GM23338 (cell line): ENCODE measurements at regions not wholly inside any gene's neighbourhood (a gene's known extent, or its start where the extent isn't known, plus 50 kb on each side); places are given as distances from the start of the nearest gene placed in this dataset.

Experiments
- ATAC-seq: fragments of 200-7000 bp; cut with Tn5 transposase; 3 replicates; pipeline ENCODE4 v1.9.1; 2020
- DNase-seq: peaks from one replicate; pipeline ENCODE4 v3.0.0-alpha.2; 2015; ENCODE audit warnings: low spot score
- H2AFZ ChIP-seq: fragments of 200-600 bp; sonication (generic); 2 replicates; pipeline ENCODE4 v1.8.0; 2016; ENCODE audit warnings: antibody characterized with exemption, mild to moderate bottlenecking, moderate library complexity
- H3F3A ChIP-seq: fragments of 200-600 bp; sonication (generic); replicated peaks from 2 replicates; pipeline ENCODE4 v1.8.0; 2017; ENCODE audit warnings: antibody characterized with exemption, mixed run types, low read depth
- H3K27ac ChIP-seq: fragments of 200-600 bp; sonication (generic); 2 replicates; pipeline ENCODE4 v1.6.1; 2016; ENCODE audit warnings: low read depth
- H3K27me3 ChIP-seq: fragments of 200-600 bp; sonication (generic); 2 replicates; pipeline ENCODE4 v1.8.0; 2016; ENCODE audit warnings: mild to moderate bottlenecking, mixed run types, moderate library complexity; ENCODE audit not compliant: insufficient read depth
- H3K36me3 ChIP-seq: fragments of 200-600 bp; sonication (generic); 2 replicates; pipeline ENCODE4 v1.8.0; 2016; ENCODE audit warnings: mild to moderate bottlenecking; ENCODE audit not compliant: insufficient read depth
- H3K4me1 ChIP-seq: fragments of 200-600 bp; sonication (generic); 2 replicates; pipeline ENCODE4 v1.8.0; 2016; ENCODE audit warnings: mild to moderate bottlenecking, moderate library complexity; ENCODE audit not compliant: insufficient read depth
- H3K4me2 ChIP-seq: fragments of 200-600 bp; sonication (generic); 2 replicates; pipeline ENCODE4 v1.7.1; 2017; ENCODE audit warnings: mixed run types
- H3K4me3 ChIP-seq: fragments of 200-600 bp; sonication (generic); 2 replicates; pipeline ENCODE4 v1.6.1; 2016; ENCODE audit warnings: mixed run types
- H3K79me2 ChIP-seq: fragments of 200-600 bp; sonication (generic); replicated peaks from 2 replicates; pipeline ENCODE4 v1.8.0; 2017; ENCODE audit warnings: mild to moderate bottlenecking; ENCODE audit not compliant: insufficient read depth
- H3K9me2 ChIP-seq: fragments of 200-600 bp; sonication (generic); 2 replicates; pipeline ENCODE4 v1.8.0; 2017; ENCODE audit not compliant: insufficient read depth
- H4K20me1 ChIP-seq: fragments of 200-600 bp; sonication (generic); replicated peaks from 2 replicates; pipeline ENCODE4 v1.8.0; 2017; ENCODE audit warnings: mild to moderate bottlenecking; ENCODE audit not compliant: insufficient read depth
- H3K27ac Mint-ChIP-seq: 2 replicates; pipeline ENCODE4 v1.8.0; 2020; ENCODE audit warnings: inconsistent platforms, mild to moderate bottlenecking, moderate library complexity, mixed read lengths
- H3K27me3 Mint-ChIP-seq: 3 replicates; pipeline ENCODE4 v1.8.0; 2022; ENCODE audit warnings: low read depth, mild to moderate bottlenecking, moderate library complexity, mixed read lengths, inconsistent platforms; ENCODE audit not compliant: insufficient read depth, poor library complexity
- H3K36me3 Mint-ChIP-seq: 3 replicates; pipeline ENCODE4 v1.8.0; 2021; ENCODE audit warnings: low read depth, mild to moderate bottlenecking, inconsistent platforms, moderate library complexity, mixed read lengths
- H3K4me1 Mint-ChIP-seq: 3 replicates; pipeline ENCODE4 v1.8.0; 2020; ENCODE audit warnings: mild to moderate bottlenecking, inconsistent platforms, mixed read lengths
- H3K4me3 Mint-ChIP-seq: 3 replicates; pipeline ENCODE4 v1.8.0; 2021; ENCODE audit warnings: moderate library complexity, mild to moderate bottlenecking, inconsistent platforms, mixed read lengths
- H3K9me3 Mint-ChIP-seq: 3 replicates; pipeline ENCODE4 v1.8.0; 2020; ENCODE audit warnings: moderate library complexity, mild to moderate bottlenecking, inconsistent platforms, mixed read lengths
- CREB1 ChIP-seq: fragments of 250-450 bp; sonication (Bioruptor Pico); IDR thresholded peaks from 2 replicates; pipeline ENCODE4 v1.5.0; 2020; ENCODE audit warnings: low read depth, mild to moderate bottlenecking, moderate library complexity
- EZH2 ChIP-seq: fragments of 200-600 bp; sonication (generic); IDR thresholded peaks from one replicate; pipeline ENCODE4 v1.8.0; 2017; ENCODE audit warnings: antibody characterized with exemption, mild to moderate bottlenecking, low read depth; ENCODE audit not compliant: unreplicated experiment
- EZH2phosphoT487 ChIP-seq: fragments of 200-600 bp; sonication (generic); IDR thresholded peaks from one replicate; pipeline ENCODE4 v1.8.1; 2018; ENCODE audit warnings: antibody characterized with exemption; ENCODE audit not compliant: unreplicated experiment
- JUNB ChIP-seq: IDR thresholded peaks from one replicate; pipeline ENCODE4 v1.6.1; 2016; ENCODE audit warnings: antibody characterized with exemption; ENCODE audit not compliant: unreplicated experiment
- NANOG ChIP-seq: IDR thresholded peaks from 2 replicates; pipeline ENCODE4 v1.6.1; 2016; ENCODE audit warnings: antibody characterized with exemption, borderline replicate concordance
- POLR2AphosphoS5 ChIP-seq: IDR thresholded peaks from 2 replicates; pipeline ENCODE4 v1.6.1; 2016; ENCODE audit warnings: antibody characterized with exemption, low read depth
- REST ChIP-seq: IDR thresholded peaks from one replicate; pipeline ENCODE4 v1.6.1; 2018; ENCODE audit warnings: antibody characterized with exemption; ENCODE audit not compliant: unreplicated experiment
- STAT1 ChIP-seq: IDR thresholded peaks from one replicate; pipeline ENCODE4 v1.6.1; 2016; ENCODE audit warnings: antibody characterized with exemption; ENCODE audit not compliant: unreplicated experiment
- ZNF114 ChIP-seq: fragments of 250-450 bp; sonication (Bioruptor Pico); IDR thresholded peaks from 2 replicates; pipeline ENCODE4 v1.5.0; 2020; ENCODE audit warnings: mild to moderate bottlenecking, moderate library complexity
- ZNF331 ChIP-seq: fragments of 250-450 bp; sonication (Bioruptor Pico); IDR thresholded peaks from 2 replicates; pipeline ENCODE4 v1.5.0; 2020; ENCODE audit warnings: low read depth, mild to moderate bottlenecking, moderate library complexity
- TF ChIP-seq, protein P1 (sequence below): fragments of 250-450 bp; sonication (Bioruptor Pico); IDR thresholded peaks from 2 replicates; pipeline ENCODE4 v1.5.0; 2020; ENCODE audit warnings: mild to moderate bottlenecking, moderate library complexity
- TF ChIP-seq, protein P2 (sequence below), 2 experiments: fragments of 200-600 bp in 1 of 2; sonication (generic) in 1 of 2; conservative IDR thresholded peaks; 2 replicates each; pipeline versions ENCODE4 v1.5.1 to v1.6.1; 2016 to 2017; ENCODE audit warnings: antibody characterized with exemption in 2 of 2, low read depth in 2 of 2, mild to moderate bottlenecking in 2 of 2, moderate library complexity in 1 of 2
- TF ChIP-seq, protein P3 (sequence below): IDR thresholded peaks from 2 replicates; pipeline ENCODE4 v1.6.1; 2016; ENCODE audit warnings: antibody characterized with exemption

DNA sequence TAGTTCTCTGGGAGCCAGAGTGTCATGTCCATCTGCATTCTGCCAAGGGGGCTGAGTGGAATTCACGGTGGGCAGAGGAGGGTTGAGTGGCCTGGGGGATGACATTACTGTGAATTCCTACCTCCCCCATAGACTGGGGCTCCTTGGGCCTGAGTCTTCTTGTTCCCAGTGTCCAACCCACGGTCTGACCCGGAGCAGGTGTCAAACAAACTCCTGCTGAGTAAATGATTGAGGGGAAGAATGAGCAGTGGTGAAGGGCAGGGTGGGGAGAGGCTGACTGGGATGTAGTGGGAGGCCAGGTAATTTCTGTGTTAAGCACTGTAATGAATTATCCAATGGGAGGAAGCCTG, 597.6 kb downstream of the MATN1 start:
- Mint-ChIP-seq H3K4me3 (no peak overlapping the region), H3K27ac (no peak overlapping the region), H3K4me1 (no peaks in the 10 kb centered on the region; the same call in 2 of the 3 replicates), H3K36me3 (no peaks in the 10 kb centered on the region), H3K27me3 (no peaks in the 10 kb centered on the region), H3K9me3 (peaks cover 4% of the 10 kb centered on the region)
- H3K9me2 ChIP-seq = peaks cover 4% of the 10 kb centered on the region; the same call in 1 of the 2 replicates
- DNase-seq (no peak), ATAC-seq (no peak)
- H3K4me1 ChIP-seq = no peaks in the 10 kb centered on the region
- H3K4me3 ChIP-seq = no peak overlapping the region
- no peaks in the 10 kb centered on the region for H3K79me2 ChIP-seq
- H3K27me3 ChIP-seq = no peaks in the 10 kb centered on the region
- no peak overlapping the region for H3K27ac ChIP-seq
- H2AFZ ChIP-seq = no peak overlapping the region
- H3K36me3 ChIP-seq = no peaks in the 10 kb centered on the region
- H4K20me1 ChIP-seq = no peaks in the 10 kb centered on the region
- TF ChIP-seq JUNB (no peak), ZNF331 (CRISPR knock-in tag) (no peak), EZH2 (no peak), CREB1 (CRISPR knock-in tag) (no peak), STAT1 (no peak), REST (no peak), EZH2phosphoT487 (no peak), NANOG (no peak), POLR2AphosphoS5 (no peak), ZNF114 (CRISPR knock-in tag) (no peak)
- TF ChIP-seq, protein P1, sequence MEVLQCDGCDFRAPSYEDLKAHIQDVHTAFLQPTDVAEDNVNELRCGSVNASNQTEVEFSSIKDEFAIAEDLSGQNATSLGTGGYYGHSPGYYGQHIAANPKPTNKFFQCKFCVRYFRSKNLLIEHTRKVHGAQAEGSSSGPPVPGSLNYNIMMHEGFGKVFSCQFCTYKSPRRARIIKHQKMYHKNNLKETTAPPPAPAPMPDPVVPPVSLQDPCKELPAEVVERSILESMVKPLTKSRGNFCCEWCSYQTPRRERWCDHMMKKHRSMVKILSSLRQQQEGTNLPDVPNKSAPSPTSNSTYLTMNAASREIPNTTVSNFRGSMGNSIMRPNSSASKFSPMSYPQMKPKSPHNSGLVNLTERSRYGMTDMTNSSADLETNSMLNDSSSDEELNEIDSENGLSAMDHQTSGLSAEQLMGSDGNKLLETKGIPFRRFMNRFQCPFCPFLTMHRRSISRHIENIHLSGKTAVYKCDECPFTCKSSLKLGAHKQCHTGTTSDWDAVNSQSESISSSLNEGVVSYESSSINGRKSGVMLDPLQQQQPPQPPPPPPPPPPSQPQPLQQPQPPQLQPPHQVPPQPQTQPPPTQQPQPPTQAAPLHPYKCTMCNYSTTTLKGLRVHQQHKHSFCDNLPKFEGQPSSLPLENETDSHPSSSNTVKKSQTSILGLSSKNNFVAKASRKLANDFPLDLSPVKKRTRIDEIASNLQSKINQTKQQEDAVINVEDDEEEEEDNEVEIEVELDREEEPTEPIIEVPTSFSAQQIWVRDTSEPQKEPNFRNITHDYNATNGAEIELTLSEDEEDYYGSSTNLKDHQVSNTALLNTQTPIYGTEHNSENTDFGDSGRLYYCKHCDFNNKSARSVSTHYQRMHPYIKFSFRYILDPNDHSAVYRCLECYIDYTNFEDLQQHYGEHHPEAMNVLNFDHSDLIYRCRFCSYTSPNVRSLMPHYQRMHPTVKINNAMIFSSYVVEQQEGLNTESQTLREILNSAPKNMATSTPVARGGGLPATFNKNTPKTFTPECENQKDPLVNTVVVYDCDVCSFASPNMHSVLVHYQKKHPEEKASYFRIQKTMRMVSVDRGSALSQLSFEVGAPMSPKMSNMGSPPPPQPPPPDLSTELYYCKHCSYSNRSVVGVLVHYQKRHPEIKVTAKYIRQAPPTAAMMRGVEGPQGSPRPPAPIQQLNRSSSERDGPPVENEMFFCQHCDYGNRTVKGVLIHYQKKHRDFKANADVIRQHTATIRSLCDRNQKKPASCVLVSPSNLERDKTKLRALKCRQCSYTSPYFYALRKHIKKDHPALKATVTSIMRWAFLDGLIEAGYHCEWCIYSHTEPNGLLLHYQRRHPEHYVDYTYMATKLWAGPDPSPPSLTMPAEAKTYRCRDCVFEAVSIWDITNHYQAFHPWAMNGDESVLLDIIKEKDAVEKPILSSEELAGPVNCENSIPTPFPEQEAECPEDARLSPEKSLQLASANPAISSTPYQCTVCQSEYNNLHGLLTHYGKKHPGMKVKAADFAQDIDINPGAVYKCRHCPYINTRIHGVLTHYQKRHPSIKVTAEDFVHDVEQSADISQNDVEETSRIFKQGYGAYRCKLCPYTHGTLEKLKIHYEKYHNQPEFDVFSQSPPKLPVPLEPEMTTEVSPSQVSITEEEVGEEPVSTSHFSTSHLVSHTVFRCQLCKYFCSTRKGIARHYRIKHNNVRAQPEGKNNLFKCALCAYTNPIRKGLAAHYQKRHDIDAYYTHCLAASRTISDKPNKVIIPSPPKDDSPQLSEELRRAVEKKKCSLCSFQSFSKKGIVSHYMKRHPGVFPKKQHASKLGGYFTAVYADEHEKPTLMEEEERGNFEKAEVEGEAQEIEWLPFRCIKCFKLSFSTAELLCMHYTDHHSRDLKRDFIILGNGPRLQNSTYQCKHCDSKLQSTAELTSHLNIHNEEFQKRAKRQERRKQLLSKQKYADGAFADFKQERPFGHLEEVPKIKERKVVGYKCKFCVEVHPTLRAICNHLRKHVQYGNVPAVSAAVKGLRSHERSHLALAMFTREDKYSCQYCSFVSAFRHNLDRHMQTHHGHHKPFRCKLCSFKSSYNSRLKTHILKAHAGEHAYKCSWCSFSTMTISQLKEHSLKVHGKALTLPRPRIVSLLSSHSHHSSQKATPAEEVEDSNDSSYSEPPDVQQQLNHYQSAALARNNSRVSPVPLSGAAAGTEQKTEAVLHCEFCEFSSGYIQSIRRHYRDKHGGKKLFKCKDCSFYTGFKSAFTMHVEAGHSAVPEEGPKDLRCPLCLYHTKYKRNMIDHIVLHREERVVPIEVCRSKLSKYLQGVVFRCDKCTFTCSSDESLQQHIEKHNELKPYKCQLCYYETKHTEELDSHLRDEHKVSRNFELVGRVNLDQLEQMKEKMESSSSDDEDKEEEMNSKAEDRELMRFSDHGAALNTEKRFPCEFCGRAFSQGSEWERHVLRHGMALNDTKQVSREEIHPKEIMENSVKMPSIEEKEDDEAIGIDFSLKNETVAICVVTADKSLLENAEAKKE (CRISPR knock-in tag) = no peak
- TF ChIP-seq, protein P2, sequence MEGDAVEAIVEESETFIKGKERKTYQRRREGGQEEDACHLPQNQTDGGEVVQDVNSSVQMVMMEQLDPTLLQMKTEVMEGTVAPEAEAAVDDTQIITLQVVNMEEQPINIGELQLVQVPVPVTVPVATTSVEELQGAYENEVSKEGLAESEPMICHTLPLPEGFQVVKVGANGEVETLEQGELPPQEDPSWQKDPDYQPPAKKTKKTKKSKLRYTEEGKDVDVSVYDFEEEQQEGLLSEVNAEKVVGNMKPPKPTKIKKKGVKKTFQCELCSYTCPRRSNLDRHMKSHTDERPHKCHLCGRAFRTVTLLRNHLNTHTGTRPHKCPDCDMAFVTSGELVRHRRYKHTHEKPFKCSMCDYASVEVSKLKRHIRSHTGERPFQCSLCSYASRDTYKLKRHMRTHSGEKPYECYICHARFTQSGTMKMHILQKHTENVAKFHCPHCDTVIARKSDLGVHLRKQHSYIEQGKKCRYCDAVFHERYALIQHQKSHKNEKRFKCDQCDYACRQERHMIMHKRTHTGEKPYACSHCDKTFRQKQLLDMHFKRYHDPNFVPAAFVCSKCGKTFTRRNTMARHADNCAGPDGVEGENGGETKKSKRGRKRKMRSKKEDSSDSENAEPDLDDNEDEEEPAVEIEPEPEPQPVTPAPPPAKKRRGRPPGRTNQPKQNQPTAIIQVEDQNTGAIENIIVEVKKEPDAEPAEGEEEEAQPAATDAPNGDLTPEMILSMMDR (conservative IDR thresholded peaks at IDR 0.05; ENCODE audit: low read depth in 2 of 2) = no peak
- TF ChIP-seq, protein P3, sequence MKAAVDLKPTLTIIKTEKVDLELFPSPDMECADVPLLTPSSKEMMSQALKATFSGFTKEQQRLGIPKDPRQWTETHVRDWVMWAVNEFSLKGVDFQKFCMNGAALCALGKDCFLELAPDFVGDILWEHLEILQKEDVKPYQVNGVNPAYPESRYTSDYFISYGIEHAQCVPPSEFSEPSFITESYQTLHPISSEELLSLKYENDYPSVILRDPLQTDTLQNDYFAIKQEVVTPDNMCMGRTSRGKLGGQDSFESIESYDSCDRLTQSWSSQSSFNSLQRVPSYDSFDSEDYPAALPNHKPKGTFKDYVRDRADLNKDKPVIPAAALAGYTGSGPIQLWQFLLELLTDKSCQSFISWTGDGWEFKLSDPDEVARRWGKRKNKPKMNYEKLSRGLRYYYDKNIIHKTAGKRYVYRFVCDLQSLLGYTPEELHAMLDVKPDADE = no peak
- H3K4me2 ChIP-seq = no peak overlapping the region
- no peaks in the 10 kb centered on the region for H3F3A ChIP-seq
